A673 (cell line): ENCODE measurements at regions not wholly inside any gene's neighbourhood (a gene's known extent, or its start where the extent isn't known, plus 50 kb on each side); places are given as distances from the start of the nearest gene placed in this dataset.

Experiments
- BruUV-seq: library from RNA; stranded (reverse); fragments of 400-500 nt; replicated peaks from 2 replicates; lab custom pipeline; 2021; lab: Mats Ljungman, UMichigan
- CTCF ChIA-PET: fragments of 300-600 bp; sonication (Branson Sonifier 250); formaldehyde crosslinking; loops from one replicate; lab custom pipeline; 2022; ENCODE audit warnings: antibody characterized with exemption; lab: Charles Lee
- POLR2A ChIA-PET: fragments of 300-600 bp; sonication (Branson Sonifier 250); formaldehyde crosslinking; loops from one replicate; lab custom pipeline; 2022; ENCODE audit warnings: antibody characterized with exemption; ENCODE audit not compliant: low non-redundant PET; lab: Charles Lee
- DNase-seq: peaks from one replicate; pipeline ENCODE4 v3.0.0-alpha.2; 2015; ENCODE audit warnings: low spot score
- H3K27ac ChIP-seq: fragments of 200-600 bp; sonication (generic); 2 replicates; pipeline ENCODE4 v1.5.1; 2016; ENCODE audit warnings: mixed run types, low read depth, mild to moderate bottlenecking, mixed read lengths, antibody characterized with exemption, low read length; ENCODE audit not compliant: poor library complexity, severe bottlenecking
- H3K27me3 ChIP-seq: fragments of 200-600 bp; sonication (generic); replicated peaks from 2 replicates; pipeline ENCODE4 v1.6.1; 2017; ENCODE audit warnings: mixed run types, low read depth, mild to moderate bottlenecking, mixed read lengths, antibody characterized with exemption, low read length; ENCODE audit not compliant: insufficient read depth, poor library complexity
- H3K36me3 ChIP-seq: fragments of 200-600 bp; sonication (generic); 2 replicates; pipeline ENCODE4 v1.6.1; 2016; ENCODE audit warnings: mixed run types, mild to moderate bottlenecking, mixed read lengths, antibody characterized with exemption, low read length; ENCODE audit not compliant: insufficient read depth, poor library complexity, severe bottlenecking
- H3K4me1 ChIP-seq: fragments of 200-600 bp; sonication (generic); 2 replicates; pipeline ENCODE4 v1.6.1; 2017; ENCODE audit warnings: mixed run types, mild to moderate bottlenecking, mixed read lengths, antibody characterized with exemption, low read length; ENCODE audit not compliant: insufficient read depth, poor library complexity, severe bottlenecking
- H3K4me3 ChIP-seq: fragments of 200-600 bp; sonication (generic); 2 replicates; pipeline ENCODE4 v1.5.1; 2016; ENCODE audit warnings: low read depth, mixed run types, mild to moderate bottlenecking, mixed read lengths, low read length; ENCODE audit not compliant: poor library complexity, severe bottlenecking
- H3K9me3 ChIP-seq: fragments of 200-600 bp; sonication (generic); 2 replicates; pipeline ENCODE4 v1.6.1; 2016; ENCODE audit warnings: mixed run types, low read depth, mild to moderate bottlenecking, mixed read lengths, antibody characterized with exemption, low read length; ENCODE audit not compliant: poor library complexity, severe bottlenecking
- EZH2 ChIP-seq: fragments of 200-600 bp; sonication (generic); IDR thresholded peaks from 2 replicates; pipeline ENCODE4 v1.6.1; 2017; ENCODE audit warnings: borderline replicate concordance, low read depth, mild to moderate bottlenecking, mixed read lengths, antibody characterized with exemption, low read length; ENCODE audit not compliant: poor library complexity, severe bottlenecking
- intact Hi-C: fragments of 100-400 bp; cut with micrococcal nuclease; formaldehyde crosslinking; loops from one replicate; pipeline ENCODE4 v1.10.0; 2022; ENCODE audit not compliant: unreplicated experiment
- TF ChIP-seq, protein P1 (sequence below): fragments of 300-800, 200-600 bp; sonication (generic); conservative IDR thresholded peaks from 2 replicates; pipeline ENCODE4 v1.5.1; 2017; ENCODE audit warnings: low read depth, mild to moderate bottlenecking, antibody characterized with exemption, low read length, moderate library complexity, mixed read lengths

GRCh38 chr13:62299988-62300387 is 884.3 kb upstream of the PCDH20 start:
- BruUV-seq = no TSS peak
- POLR2A ChIA-PET = no interaction called here
- CTCF ChIA-PET = no interaction called here

DNA sequence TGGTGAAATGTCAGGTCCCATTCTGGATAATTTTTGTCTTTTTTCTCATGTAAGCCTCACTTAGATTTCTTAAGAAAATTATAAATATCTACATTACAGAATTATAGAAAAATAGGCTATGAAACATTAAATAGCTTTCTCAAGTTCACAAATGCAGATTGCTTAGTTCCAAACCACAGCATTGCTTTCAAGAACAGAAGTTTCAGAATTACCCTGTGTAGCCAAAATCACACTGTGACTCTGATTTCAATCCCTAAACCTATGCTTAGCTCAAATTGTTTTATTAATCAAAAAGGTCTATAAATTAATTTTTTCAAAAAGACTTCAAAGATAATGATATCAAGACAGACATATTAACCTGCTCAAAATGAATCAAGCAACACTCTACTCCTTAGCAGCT is 881.2 kb upstream of the PCDH20 start:
- Histone ChIP-seq H3K4me1 (no peaks in the 10 kb centered on the region), H3K4me3 (no peak overlapping the region), H3K36me3 (no peaks in the 10 kb centered on the region), H3K9me3 (no peaks in the 10 kb centered on the region), H3K27me3 (no peaks in the 10 kb centered on the region), H3K27ac (no peak overlapping the region)
- DNase-seq = no peak
- BruUV-seq = no TSS peak
- ChIA-PET CTCF (no interaction called here), POLR2A (no interaction called here)
- TF ChIP-seq EZH2 = no peak
- TF ChIP-seq, protein P1, sequence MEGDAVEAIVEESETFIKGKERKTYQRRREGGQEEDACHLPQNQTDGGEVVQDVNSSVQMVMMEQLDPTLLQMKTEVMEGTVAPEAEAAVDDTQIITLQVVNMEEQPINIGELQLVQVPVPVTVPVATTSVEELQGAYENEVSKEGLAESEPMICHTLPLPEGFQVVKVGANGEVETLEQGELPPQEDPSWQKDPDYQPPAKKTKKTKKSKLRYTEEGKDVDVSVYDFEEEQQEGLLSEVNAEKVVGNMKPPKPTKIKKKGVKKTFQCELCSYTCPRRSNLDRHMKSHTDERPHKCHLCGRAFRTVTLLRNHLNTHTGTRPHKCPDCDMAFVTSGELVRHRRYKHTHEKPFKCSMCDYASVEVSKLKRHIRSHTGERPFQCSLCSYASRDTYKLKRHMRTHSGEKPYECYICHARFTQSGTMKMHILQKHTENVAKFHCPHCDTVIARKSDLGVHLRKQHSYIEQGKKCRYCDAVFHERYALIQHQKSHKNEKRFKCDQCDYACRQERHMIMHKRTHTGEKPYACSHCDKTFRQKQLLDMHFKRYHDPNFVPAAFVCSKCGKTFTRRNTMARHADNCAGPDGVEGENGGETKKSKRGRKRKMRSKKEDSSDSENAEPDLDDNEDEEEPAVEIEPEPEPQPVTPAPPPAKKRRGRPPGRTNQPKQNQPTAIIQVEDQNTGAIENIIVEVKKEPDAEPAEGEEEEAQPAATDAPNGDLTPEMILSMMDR = no peak
- intact Hi-C loops = no loop called here

More at GRCh38 chr13:62299988-62300387, 884.3 kb upstream of the PCDH20 start:
- intact Hi-C loops = no loop called here
- Histone ChIP-seq H3K27ac (no peak overlapping the region), H3K27me3 (no peaks in the 10 kb centered on the region), H3K4me1 (no peaks in the 10 kb centered on the region), H3K36me3 (no peaks in the 10 kb centered on the region), H3K9me3 (no peaks in the 10 kb centered on the region), H3K4me3 (no peak overlapping the region)
- DNase-seq = no peak
- TF ChIP-seq, protein P1 = no peak
- TF ChIP-seq EZH2 = no peak

- no TSS peak for BruUV-seq
- H3K36me3 ChIP-seq = no peaks in the 10 kb centered on the region
- DNase-seq = no peak
- POLR2A ChIA-PET = no interaction called here
- H3K27ac ChIP-seq = no peak overlapping the region
- no peak overlapping the region for H3K4me3 ChIP-seq
- intact Hi-C loops = no loop called here
- TF ChIP-seq, protein P1 = no peak
- no peak for TF ChIP-seq EZH2
- H3K27me3 ChIP-seq = no peaks in the 10 kb centered on the region
- H3K4me1 ChIP-seq = no peaks in the 10 kb centered on the region
- CTCF ChIA-PET = no interaction called here
- no peaks in the 10 kb centered on the region for H3K9me3 ChIP-seq
Observed at GRCh38 chr13:62294244-62294643, 878.6 kb upstream of the PCDH20 start.
